HG03196 (cell line): ENCODE measurements at regions not wholly inside any gene's neighbourhood (a gene's known extent, or its start where the extent isn't known, plus 50 kb on each side); places are given as distances from the start of the nearest gene placed in this dataset.

Experiments used
- ATAC-seq: cut with Tn5 transposase; IDR thresholded peaks from one replicate; pipeline ENCODE4 v1.9.1; 2021; ENCODE audit not compliant: unreplicated experiment

DNA sequence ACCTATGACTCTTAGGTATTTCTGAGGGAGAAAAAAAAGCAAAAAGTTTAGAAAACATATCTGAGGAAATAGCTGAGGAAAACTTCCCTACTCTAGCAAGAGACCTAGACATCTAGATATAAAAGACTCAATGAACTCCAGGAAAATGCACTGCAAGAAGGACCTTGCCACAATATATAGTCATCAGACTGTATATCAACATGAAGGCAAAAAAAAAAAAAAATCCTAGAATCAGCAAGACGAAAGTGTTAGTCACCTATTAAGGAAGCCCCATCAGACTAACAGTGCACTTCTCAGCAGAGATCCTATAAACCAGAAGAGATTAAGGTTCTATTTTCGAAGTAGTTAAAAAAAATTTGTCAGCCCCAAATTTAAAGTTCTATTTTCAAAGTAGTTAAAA is 166.2 kb downstream of the TMEM38B start:
- ATAC-seq, result no peak

DNA sequence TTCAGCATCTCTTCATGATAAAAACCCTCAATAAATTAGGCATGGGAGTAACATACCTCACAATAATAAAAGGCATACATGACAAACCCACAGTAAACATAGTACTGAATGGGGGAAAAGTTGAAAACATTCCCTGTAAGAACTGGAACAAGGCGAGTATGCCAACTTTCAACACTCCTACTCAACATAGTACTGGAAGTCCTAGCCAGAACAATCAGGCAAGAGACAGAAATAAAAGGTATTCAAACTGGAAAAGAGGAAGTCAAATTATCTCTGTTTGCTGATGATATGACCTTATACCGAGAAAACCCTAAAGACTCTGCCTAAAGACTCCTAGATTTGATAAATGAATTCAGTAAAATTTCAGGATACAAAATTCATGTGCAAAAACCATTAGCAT is 167.6 kb downstream of the TMEM38B start:
- ATAC-seq, result no peak

DNA sequence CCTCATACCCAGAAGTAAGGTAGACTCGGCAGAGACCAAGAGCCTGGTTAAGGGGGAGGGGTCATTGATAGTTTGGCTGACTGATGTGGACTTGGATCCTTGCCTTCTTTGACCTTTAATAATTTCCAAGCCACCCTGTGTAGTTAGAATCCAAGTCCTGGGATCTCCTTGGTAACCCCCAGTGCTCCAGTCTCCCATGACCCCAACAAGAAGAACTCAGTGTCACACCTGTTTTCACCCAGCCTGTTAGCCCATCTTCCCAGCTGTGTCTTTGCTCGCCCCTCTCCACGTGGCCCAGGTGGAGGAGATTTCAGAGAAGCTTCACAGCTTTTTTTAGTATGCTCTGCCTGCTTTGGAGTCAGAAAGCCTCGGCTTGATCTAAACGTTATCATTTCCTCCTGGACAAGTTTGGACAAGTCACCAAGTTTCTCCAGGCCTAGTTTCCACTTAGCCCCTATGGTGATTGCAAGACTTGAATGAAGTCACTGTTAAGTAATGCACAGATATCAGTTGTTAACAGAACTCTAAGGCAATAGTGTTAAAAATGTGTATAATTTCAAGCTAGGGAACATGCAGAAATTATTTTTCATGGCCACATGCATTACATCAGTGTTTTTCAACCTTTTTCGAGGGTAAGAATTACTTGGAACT is 170.0 kb downstream of the TMEM38B start:
- ATAC-seq, result no peak

DNA sequence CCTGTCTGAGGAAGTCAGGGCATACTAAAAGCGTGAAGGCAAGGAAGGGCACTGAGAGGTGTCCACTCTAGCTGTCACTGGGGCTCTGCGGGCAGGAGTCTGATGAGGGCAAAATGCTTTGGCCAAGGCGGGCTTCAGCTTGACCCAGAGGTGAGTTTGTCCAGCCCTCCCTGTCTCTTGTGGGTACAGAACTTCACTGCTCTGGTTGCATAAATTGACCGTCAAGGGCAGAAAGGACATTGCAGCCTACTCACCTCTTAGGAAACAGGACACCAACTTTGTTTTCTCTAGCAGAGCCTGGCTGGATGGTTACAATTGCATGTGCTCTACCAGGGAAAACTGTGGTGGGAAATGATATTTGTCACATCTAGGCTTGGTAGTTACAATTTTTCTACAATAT is 170.9 kb downstream of the TMEM38B start:
- ATAC-seq, result no peak

DNA sequence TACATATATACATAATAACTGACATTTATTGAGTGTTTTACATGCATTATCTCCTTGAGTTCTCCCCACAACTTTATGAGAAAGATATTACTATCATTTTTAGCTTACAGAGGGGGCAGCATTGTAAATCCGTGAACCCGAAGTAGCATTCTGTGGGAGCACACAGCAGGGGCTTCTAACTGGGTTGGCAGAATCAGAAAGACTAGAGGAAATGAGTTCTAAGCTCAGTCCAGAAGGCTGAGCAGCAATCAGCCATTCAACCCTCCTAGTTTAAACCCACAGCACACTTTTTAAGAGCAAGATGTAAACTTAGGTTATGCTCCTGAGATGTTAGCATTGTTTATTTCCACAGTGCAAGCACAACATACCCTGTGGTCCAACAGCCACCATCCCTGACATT is 177.2 kb downstream of the TMEM38B start:
- ATAC-seq, result no peak

DNA sequence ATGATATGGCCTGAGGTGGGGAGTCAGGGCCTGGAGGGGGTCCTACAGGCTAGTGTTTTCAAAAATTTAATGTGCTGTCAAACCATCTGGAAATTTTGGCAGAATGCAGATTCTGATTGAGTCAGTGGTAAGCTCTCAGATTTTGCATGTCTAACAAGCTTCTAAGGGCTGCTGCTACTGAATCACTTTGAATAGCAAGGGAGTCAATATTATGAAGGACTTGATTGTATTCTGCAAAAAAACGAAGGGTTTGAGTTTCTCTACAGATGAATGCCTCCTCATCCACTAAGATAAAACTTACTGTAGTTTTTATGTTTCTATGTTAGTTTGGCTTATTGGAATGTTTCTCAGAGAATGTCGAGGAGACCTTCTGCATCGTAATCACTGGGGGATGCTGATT is 179.5 kb downstream of the TMEM38B start:
- ATAC-seq, result no peak

DNA sequence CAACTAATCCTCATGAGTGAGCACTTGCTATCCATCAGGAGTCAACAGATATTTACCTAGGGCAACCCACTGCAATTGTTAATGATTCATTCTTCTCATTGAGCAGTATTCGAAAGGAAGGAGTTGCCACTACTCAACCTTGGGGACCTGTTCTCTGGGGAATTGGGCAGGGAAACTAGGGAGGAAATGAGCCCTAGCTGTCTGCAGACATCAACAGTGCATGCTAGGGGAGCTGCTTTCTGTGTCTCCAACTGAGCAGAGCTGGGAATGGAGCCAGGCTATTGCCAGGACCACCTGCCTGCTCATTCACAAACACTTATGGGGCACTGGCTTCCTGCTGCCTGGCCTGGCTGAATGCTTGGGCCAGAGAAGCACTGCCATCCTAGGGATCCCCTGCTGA is 183.4 kb downstream of the TMEM38B start:
- peak; percentile 88 for ATAC-seq

DNA sequence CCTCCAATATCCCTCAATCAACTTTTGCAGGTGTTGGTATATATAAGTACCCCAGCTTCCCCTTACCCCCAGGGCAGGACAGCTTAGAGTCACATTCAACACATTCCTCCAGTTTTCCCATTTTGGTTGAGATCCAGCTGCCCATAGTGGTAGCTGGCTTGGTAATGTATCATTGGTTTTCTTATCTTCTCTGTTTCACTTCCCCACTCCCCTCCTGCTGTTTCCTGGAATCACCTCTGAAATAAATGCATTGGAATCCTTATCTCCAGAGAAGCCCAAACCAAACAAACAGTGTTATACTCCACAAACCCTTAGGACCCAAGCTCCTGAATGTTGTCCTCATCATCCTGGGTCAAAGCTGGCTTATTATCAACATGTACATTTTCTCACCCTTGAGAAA is 184.8 kb downstream of the TMEM38B start:
- no peak for ATAC-seq

DNA sequence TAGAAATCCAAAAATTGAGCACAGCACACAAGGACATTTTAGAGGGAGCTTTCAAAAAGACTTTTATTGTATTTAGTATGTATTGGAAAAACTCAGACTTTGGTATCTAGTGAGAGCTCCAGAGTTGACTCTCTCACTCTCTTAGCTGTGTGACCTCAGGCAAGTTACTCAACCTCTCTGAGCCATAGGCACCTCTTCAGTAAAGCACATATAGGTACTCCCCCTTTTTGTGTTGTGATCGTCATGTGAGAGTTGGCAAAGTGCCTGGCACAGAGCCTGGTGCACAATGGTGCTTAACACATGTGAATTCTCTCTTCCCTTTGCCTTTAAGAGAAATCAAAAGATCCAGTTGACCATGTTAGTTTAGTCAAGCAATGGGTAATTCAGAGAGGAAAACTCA is 186.2 kb downstream of the TMEM38B start:
- no peak for ATAC-seq

DNA sequence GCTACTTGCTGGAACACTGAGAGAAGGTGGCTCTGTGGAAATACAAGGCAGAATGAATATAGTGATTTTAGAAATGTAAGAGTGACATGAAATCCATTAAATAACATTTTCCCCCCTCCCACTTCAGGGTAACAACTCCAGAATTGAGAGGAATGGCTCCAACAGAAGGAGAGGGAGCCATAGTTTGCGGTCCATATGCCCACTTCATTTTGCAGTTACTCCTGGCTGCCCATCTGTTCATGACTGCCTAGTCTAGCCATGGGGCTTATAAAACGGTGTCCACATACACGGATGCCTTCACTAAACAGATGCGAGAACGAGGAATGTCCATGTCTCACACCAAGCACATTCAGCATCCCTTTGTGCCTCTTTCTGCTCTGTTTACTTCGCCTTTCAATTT is 186.7 kb downstream of the TMEM38B start:
- ATAC-seq, result no peak

DNA sequence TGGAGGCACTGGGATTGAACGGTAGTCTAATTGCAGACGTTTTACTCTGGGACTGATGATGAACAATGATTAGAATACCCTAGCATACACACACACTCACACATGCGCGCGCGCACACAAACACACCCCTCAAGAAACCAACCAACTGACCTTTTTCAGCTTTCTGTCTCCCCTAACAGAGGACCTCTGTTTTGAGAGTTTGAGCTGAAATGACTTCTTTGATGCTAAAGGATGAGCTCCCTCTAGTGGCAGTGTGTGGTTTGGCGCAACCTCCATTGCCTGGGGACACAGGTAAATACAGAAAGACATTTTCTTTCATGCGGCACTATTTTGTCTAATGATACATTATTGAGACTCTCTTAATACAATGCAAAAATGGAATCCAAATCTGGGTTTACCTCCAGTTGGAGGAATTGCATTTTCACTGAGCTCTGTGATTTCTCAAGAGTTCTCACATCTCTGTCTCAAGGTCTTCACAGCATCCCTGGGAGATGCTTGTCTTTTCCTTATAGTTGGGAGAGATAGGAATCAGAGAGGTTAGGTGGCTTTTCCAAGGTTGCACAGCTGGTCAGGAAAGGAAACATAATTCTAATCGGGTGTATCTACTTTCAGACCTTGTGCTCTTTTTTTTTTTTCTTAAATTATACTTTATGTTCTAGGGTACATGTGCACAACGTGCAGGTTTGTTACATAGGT is 187.5 kb downstream of the TMEM38B start:
- peak; percentile 43 for ATAC-seq

DNA sequence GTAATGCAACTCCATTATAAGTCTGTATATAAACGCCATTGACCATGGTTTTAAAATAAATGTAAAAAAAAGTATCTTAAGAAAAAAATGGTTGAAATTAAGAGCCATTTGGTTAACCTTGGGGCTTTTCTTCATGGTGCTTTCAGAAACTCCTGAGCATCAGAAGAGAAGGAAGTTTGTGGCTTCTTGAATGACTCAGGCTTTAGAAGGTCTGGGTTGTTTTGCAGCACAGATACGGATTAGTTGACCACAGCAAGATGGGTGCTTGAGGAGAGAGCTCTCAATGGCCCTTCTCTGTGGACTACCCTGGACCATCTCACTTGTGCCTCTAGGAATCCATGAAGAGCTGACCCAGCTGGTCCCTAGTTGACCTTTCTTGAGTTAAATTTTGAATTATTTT is 189.5 kb downstream of the TMEM38B start:
- ATAC-seq, result peak; percentile 90

DNA sequence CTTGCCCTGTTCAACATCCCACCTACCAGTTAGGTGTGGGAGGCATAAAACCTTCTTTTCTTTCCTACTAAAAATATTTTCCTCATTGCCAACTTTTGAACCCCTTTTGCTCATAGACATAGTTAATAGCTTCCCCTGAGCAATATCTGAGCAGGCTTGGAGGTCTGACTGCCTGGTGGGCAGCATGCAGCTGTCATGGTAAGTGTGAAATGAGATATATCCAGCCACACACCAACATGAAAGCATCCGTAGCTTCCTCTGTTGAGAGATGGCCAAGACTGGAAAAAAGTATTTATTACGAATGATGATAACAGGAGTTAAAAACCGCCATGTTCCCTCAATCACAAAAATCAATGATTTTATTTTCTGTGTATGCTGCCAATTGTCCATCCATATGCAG is 190.1 kb downstream of the TMEM38B start:
- ATAC-seq, result no peak

DNA sequence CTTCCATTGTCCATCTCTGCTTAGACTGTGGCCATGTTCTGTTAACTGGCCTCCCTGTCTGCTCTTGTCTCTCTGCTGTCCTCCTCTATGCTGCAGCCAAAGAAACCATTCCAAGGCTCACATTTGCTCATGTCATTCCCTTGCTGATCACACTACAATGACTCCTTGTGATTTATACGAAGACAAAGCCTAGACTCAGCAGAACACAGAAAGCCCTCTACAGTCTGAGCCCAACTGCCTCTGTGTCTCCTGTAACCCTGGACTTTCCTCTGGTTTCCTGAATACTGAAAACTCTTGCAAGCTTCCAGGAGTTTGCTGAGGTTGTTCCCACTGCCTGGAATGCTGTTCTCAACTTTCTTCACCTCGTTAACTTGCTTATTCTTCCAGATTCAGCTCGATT is 191.8 kb downstream of the TMEM38B start:
- no peak for ATAC-seq

DNA sequence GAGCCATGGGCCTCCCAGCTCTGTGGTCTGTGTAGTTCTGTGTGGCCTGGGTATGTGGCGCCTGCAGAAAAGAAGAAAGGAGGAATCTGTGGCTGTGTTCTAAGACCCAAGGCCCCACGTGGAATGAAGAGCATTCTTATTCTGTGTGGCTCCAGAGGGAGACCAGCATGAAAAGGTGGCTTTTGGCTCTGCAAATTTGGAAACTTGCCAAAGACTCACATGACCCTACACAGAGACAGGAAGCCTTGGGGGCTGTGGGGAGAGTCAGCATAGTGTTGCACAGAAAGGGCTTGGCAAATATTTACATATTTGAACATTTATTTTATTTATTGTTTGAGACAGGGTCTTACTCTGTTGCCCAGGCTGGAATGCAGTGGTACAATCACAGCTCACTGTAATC is 193.3 kb downstream of the TMEM38B start:
- no peak for ATAC-seq

DNA sequence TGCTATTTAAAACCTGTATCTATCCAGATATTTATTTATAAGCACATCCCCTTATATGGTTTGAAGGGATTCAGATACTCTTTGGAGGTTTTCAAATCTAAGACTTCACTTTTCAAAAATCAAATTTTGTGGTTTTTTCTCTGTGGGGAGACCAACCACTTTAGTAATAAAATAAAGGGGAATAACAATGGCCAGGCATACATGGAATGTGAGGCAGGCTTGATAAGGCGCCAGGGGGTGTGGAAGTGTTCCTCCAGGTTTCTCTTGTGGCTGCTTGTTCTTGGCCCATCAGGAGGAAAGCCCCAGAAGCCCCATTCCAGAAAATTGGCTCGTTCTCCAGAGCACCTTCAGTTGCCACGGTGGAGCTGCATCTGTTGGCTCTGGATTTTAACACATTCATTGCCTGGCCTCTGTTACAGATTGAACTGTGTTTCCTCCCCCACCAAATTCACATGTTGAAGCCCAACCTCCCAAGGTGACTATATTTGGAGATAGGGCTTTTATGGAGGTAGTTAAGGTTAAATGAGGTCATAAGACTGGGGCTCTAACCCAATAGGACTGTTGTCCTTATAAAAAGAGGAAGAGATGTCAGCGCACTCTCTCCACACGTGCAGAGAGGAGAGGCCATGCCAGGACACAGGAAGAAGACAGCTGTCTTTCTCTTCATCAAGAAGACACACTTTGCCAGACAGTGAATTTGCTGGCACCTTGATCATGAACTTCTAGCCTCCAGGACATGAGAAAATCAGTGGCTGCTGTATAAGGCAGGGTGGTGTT is 195.9 kb downstream of the TMEM38B start:
- no peak for ATAC-seq

DNA sequence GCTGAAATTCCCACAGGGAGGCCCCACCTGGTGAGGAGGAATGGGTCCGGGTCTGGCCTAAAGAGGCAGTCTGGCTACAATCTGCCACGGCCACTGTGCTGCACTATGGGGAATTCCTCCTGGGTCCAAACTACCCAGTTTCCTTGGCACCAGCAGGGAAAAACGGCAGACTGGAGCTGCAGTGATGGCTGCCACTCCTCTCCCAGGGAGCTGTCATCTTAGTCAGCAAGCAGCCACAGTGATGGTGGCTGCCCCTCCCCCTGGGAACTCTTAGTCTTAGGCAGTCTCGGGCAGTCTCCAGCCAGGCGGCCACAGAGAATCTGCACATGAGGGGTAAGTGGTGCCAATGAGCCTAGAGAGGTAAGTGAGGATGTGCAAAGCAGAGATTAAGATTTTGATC is 205.8 kb downstream of the TMEM38B start:
- no peak for ATAC-seq

DNA sequence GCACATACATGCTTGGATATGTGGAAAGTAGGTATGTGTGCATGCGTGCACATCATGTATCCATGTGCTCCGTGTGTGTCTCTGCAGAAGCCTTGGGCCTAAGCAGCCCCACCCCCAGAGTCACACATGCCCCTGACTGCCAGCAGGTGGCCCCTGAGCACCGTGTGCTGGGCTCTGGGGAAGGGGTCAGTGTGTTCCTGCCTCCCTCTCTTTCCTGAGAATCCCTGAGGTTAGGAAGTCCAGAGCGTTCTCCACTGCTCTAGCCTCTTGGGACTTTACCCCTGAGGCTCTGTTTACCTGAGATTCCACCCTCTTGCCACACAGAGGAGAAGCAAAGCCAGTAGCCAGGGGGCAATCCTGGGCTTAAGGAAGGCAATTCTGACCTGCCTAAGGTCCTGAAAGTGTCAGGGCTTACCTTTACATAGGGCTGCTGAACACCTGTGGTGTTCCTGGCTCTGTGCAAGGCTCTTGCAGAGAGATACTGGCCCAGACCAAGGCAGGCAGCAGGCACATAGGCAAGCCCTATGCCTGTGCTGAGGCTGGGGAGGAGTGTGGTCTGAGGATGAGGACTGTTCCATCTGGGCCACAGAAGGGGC is 207.3 kb downstream of the TMEM38B start:
- ATAC-seq, result peak; percentile 61

DNA sequence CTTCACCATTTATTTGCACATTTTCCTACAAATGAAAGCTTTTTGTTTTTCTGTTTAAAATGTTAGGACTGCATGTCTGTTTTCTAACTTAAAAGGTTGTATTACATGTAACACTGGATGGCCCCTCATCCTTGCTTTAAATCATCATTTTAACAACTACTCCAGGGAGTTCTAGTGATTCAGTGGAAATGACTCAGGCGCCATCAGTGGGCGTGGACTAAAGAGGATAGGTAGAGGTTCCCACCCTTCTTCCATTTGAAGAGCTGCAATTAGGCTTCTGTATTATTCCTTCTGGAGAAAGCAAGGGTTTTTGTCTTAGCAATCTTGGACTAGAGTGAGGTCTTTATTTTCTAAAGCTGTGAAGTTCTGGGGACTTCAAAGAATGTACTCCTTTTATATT is 213.7 kb downstream of the TMEM38B start:
- ATAC-seq, result no peak

DNA sequence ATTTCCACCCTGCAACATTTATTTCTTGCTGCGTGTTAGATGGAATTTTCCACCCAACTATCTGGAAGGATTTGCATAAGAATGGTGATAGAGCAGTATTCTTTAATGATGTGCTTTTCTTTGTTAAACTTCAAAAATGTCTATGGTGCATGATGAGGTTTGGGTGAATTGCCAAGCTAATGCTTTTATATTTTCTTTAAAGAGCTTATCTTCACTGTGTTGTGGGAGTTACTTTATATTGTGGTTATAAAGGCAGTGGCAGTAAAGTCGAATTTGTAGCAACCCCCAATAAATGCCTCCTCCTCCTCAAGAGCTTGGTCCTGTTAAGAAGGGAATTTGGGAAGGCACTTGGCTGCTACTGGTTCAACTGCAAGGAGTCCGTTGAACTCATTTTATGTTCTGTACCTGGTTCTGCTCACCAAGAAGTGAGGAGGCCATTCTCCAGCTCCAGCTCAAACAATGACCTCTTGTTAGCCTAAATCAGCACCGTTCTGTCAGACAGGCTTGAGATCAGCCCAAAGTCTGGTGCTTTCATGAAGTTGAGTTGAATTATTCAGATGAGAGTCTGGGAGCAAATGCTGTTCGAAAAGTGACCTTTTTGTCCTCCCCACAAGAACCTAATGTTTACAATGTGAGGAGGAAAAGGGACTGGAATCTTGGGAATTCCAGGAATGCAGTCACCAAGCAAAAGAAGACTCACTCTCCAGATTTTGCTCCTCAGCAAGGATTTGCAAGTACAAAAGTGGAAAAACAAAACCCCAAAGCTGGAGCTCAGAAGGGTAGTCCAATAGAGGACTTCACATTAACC is 217.0 kb downstream of the TMEM38B start:
- ATAC-seq, result no peak
